ENCODE measurements at regions not wholly inside any gene's neighbourhood (a gene's known extent, or its start where the extent isn't known, plus 50 kb on each side); places are given as distances from the start of the nearest gene placed in this dataset.
"Not testable (repeated sequence)": the region's sequence is repeated elsewhere in the genome, so short reads cannot be mapped to it uniquely, and the experiment has no call there.

- no peak for TF ChIP-seq CTCF (IDR thresholded peaks at IDR 0.05; ENCODE audit: insufficient read depth, low read length, poor library complexity, severe bottlenecking)
- DNase-seq (ENCODE audit: low read depth): no peak
- Histone ChIP-seq H3K4me3 (ENCODE audit: low read depth, low read length) (no peak overlapping the region), H3K27me3 (ENCODE audit: control insufficient read depth, insufficient read depth, low read length) (no peaks in the 10 kb centered on the region), H3K36me3 (ENCODE audit: control insufficient read depth, insufficient read depth, low read length) (no peaks in the 10 kb centered on the region)
These were observed 248.9 kb upstream of the PROK2 start for GRCh38 chr3:72033666-72034428.

- no peaks in the 10 kb centered on the region for H3K27me3 ChIP-seq (ENCODE audit: control insufficient read depth, insufficient read depth, low read length)
- no peak for DNase-seq (ENCODE audit: low read depth)
- TF ChIP-seq CTCF (IDR thresholded peaks at IDR 0.05; ENCODE audit: insufficient read depth, low read length, poor library complexity, severe bottlenecking): no peak
- no peaks in the 10 kb centered on the region for H3K36me3 ChIP-seq (ENCODE audit: control insufficient read depth, insufficient read depth, low read length)
- H3K4me3 ChIP-seq (ENCODE audit: low read depth, low read length): no peak overlapping the region
These were observed 247.6 kb upstream of the PROK2 start for GRCh38 chr3:72032441-72033135.

- H3K36me3 ChIP-seq (ENCODE audit: control insufficient read depth, insufficient read depth, low read length): no peaks in the 10 kb centered on the region
These were observed 246.6 kb upstream of the PROK2 start for GRCh38 chr3:72031581-72031980.

GRCh38 chr3:72030296-72030695, 245.3 kb upstream of the PROK2 start:
- not testable (repeated sequence) for H3K27me3 ChIP-seq (ENCODE audit: control insufficient read depth, insufficient read depth, low read length); H3K4me3 ChIP-seq (ENCODE audit: low read depth, low read length); DNase-seq (ENCODE audit: low read depth); H3K36me3 ChIP-seq (ENCODE audit: control insufficient read depth, insufficient read depth, low read length)

More at GRCh38 chr3:72031581-72031980, 246.6 kb upstream of the PROK2 start:
- Histone ChIP-seq H3K4me3 (ENCODE audit: low read depth, low read length) (no peak overlapping the region), H3K27me3 (ENCODE audit: control insufficient read depth, insufficient read depth, low read length) (no peaks in the 10 kb centered on the region)
- no peak for TF ChIP-seq CTCF (IDR thresholded peaks at IDR 0.05; ENCODE audit: insufficient read depth, low read length, poor library complexity, severe bottlenecking)
- DNase-seq (ENCODE audit: low read depth): no peak

GRCh38 chr3:72028726-72029125, 243.8 kb upstream of the PROK2 start:
- DNase-seq (ENCODE audit: low read depth); H3K36me3 ChIP-seq (ENCODE audit: control insufficient read depth, insufficient read depth, low read length): not testable (repeated sequence)

GRCh38 chr3:72028307-72028706, 243.4 kb upstream of the PROK2 start:
- not testable (repeated sequence) for H3K36me3 ChIP-seq (ENCODE audit: control insufficient read depth, insufficient read depth, low read length); H3K4me3 ChIP-seq (ENCODE audit: low read depth, low read length); DNase-seq (ENCODE audit: low read depth); H3K27me3 ChIP-seq (ENCODE audit: control insufficient read depth, insufficient read depth, low read length)

More at GRCh38 chr3:72028726-72029125, 243.8 kb upstream of the PROK2 start:
- not testable (repeated sequence) for H3K27me3 ChIP-seq (ENCODE audit: control insufficient read depth, insufficient read depth, low read length); H3K4me3 ChIP-seq (ENCODE audit: low read depth, low read length)

GRCh38 chr3:72027728-72028127, 242.8 kb upstream of the PROK2 start:
- not testable (repeated sequence) for H3K4me3 ChIP-seq (ENCODE audit: low read depth, low read length); H3K36me3 ChIP-seq (ENCODE audit: control insufficient read depth, insufficient read depth, low read length); DNase-seq (ENCODE audit: low read depth); H3K27me3 ChIP-seq (ENCODE audit: control insufficient read depth, insufficient read depth, low read length)

GRCh38 chr3:72022027-72022426, 237.1 kb upstream of the PROK2 start:
- no peak overlapping the region for H3K4me3 ChIP-seq (ENCODE audit: low read depth, low read length)
- no peaks in the 10 kb centered on the region for H3K36me3 ChIP-seq (ENCODE audit: control insufficient read depth, insufficient read depth, low read length)
- no peak for DNase-seq (ENCODE audit: low read depth)
- H3K27me3 ChIP-seq (ENCODE audit: control insufficient read depth, insufficient read depth, low read length): no peaks in the 10 kb centered on the region
- no peak for TF ChIP-seq CTCF (IDR thresholded peaks at IDR 0.05; ENCODE audit: insufficient read depth, low read length, poor library complexity, severe bottlenecking)

All from kidney epithelial cell (primary cell).